Activated CD4-positive, alpha-beta T cell treated with anti-CD3 and anti-CD28 coated beads for 4 hours (primary cell): ENCODE measurements at regions not wholly inside any gene's neighbourhood (a gene's known extent, or its start where the extent isn't known, plus 50 kb on each side); places are given as distances from the start of the nearest gene placed in this dataset.

Experiments used
- DNase-seq, 2 donors: peaks; one replicate each; pipeline ENCODE4 v3.0.0-alpha.2; 2020

GRCh38 chr7:140239653-140239935, 62.8 kb upstream of the KDM7A start:
- DNase-seq: no peak

- no peak for DNase-seq
Measured at GRCh38 chr7:140238778-140239652, 62.2 kb upstream of the KDM7A start.

GRCh38 chr7:140237390-140237789, 60.6 kb upstream of the KDM7A start:
- no peak for DNase-seq

GRCh38 chr7:140236626-140237025, 59.8 kb upstream of the KDM7A start:
- no peak for DNase-seq

- no peak for DNase-seq
Measured at GRCh38 chr7:140235114-140235513, 58.3 kb upstream of the KDM7A start.

- DNase-seq: no peak
Measured at GRCh38 chr7:140232957-140233917, 56.5 kb upstream of the KDM7A start.

GRCh38 chr7:140231771-140232491, 55.1 kb upstream of the KDM7A start:
- DNase-seq: peak; percentile 43 to 51

GRCh38 chr7:140230861-140231770, 54.3 kb upstream of the KDM7A start:
- DNase-seq: peak; percentile 70 to 79

GRCh38 chr7:140230516-140230860, 53.7 kb upstream of the KDM7A start:
- peak; percentile 75 to 82 for DNase-seq

- DNase-seq: peak; percentile 63 to 65
Measured at GRCh38 chr7:140229591-140230515, 53.1 kb upstream of the KDM7A start.

- DNase-seq: peak; percentile 26 to 28
Measured at GRCh38 chr7:140229101-140229525, 52.3 kb upstream of the KDM7A start.
